ENCODE measurements at regions not wholly inside any gene's neighbourhood (a gene's known extent, or its start where the extent isn't known, plus 50 kb on each side); places are given as distances from the start of the nearest gene placed in this dataset.

GRCh38 chr6:137763436-137763835, 103.6 kb upstream of the TNFAIP3 start:
- TF ChIP-seq CTCF (IDR thresholded peaks at IDR 0.05 in 4 of 5, conservative IDR thresholded peaks at IDR 0.05 in 1 of 5) (no peak), POLR2A (IDR thresholded peaks at IDR 0.05) (no peak)
